ENCODE measurements at regions not wholly inside any gene's neighbourhood (a gene's known extent, or its start where the extent isn't known, plus 50 kb on each side); places are given as distances from the start of the nearest gene placed in this dataset.

DNA sequence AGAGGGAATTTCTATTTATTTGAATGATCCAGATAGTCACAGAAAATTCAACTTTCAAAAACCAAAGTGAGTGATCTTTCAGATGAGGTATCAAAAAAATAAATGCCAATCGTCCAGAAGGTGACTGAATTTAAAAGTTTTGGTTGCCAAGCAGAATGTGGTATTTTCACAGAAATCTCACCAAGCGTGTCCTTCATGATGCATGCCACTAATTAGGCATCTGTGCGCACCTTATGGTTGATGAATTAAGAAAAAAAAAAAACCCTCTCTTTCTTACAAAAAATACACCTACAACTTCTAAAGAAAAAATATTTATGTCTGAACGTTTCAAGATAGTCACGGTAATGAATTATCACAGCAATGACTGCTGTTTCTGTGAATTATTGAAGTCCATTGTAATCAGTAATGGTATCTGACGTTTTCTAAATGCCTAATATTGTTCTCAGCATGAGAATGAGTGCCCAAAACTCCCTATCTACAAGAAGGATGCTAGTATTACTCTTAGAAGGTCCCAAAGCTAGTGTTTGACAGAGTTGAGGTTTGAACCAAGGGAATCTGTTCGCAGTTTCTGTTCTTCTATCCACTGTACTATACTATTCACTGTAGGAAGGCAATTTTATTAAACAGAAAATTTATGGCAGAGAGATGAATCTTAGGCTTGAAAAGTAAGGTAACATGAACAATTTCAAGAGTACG is 219.6 kb upstream of the NETO1 start:
- no peaks in the 10 kb centered on the region for H3K36me3 ChIP-seq (ENCODE audit: control insufficient read depth in 1 of 2, insufficient read depth in 2 of 2, low read length in 2 of 2)

GRCh38 chr18:73079920-73080319 is 212.1 kb upstream of the NETO1 start:
- H3K79me2 ChIP-seq (ENCODE audit: control insufficient read depth, insufficient read depth, low read length, poor library complexity), result no peaks in the 10 kb centered on the region
- no peak overlapping the region for H4K91ac ChIP-seq (ENCODE audit: low read depth, low read length)
- no peaks in the 10 kb centered on the region for H3K27me3 ChIP-seq (ENCODE audit: insufficient read depth, low read length)
- H2AFZ ChIP-seq (ENCODE audit: insufficient read depth, low read length, poor library complexity), result no peak overlapping the region
- no peak overlapping the region for H3K27ac ChIP-seq (ENCODE audit: low read depth, low read length)
- no peak overlapping the region for H3K18ac ChIP-seq (ENCODE audit: low read length)
- no peak overlapping the region for H3K4ac ChIP-seq (ENCODE audit: low read depth, low read length)
- no peak overlapping the region for H3K9ac ChIP-seq (ENCODE audit: low read length)
- H4K12ac ChIP-seq (ENCODE audit: low read depth, low read length), result no peak overlapping the region
- H2BK5ac ChIP-seq (ENCODE audit: low read depth, low read length, poor library complexity), result no peak overlapping the region
- WGBS (ENCODE audit: extremely low coverage, insufficient coverage, insufficient read length), result no CpG with 5 or more reads among the region's 2 CpGs
- H2BK12ac ChIP-seq (ENCODE audit: low read length), result no peak overlapping the region
- H2BK120ac ChIP-seq (ENCODE audit: insufficient read depth, low read length, poor library complexity), result no peak overlapping the region
- no peak overlapping the region for H3K23ac ChIP-seq (ENCODE audit: low read length)
- no peaks in the 10 kb centered on the region for H3K36me3 ChIP-seq (ENCODE audit: control insufficient read depth in 1 of 2, insufficient read depth in 2 of 2, low read length in 2 of 2)
- H3K4me3 ChIP-seq (ENCODE audit: low read depth, low read length), result no peak overlapping the region
- H3K4me2 ChIP-seq (ENCODE audit: low read length), result no peak overlapping the region
- H3K4me1 ChIP-seq (ENCODE audit: control insufficient read depth in 1 of 2, insufficient read depth in 2 of 2, low read length in 2 of 2), result no peaks in the 10 kb centered on the region
- no peak overlapping the region for H4K8ac ChIP-seq (ENCODE audit: low read depth, low read length)
- no peak overlapping the region for H3K14ac ChIP-seq (ENCODE audit: low read length)
- no peak for DNase-seq
- H3K79me1 ChIP-seq (ENCODE audit: low read length), result no peaks in the 10 kb centered on the region
- H3K9me3 ChIP-seq (ENCODE audit: insufficient read depth, low read depth, low read length), result no peaks in the 10 kb centered on the region
- no peak overlapping the region for H2AK5ac ChIP-seq (ENCODE audit: low read length)

More for the DNA sequence above, 219.6 kb upstream of the NETO1 start:
- H3K4ac ChIP-seq (ENCODE audit: low read depth, low read length), result no peak overlapping the region
- no peak overlapping the region for H3K4me2 ChIP-seq (ENCODE audit: low read length)
- H3K9me3 ChIP-seq (ENCODE audit: insufficient read depth, low read depth, low read length), result no peaks in the 10 kb centered on the region
- H4K8ac ChIP-seq (ENCODE audit: low read depth, low read length), result no peak overlapping the region
- no peak overlapping the region for H3K4me3 ChIP-seq (ENCODE audit: low read depth, low read length)
- DNase-seq, result no peak
- no peak overlapping the region for H2AK5ac ChIP-seq (ENCODE audit: low read length)
- no peak overlapping the region for H2BK5ac ChIP-seq (ENCODE audit: low read depth, low read length, poor library complexity)
- no peaks in the 10 kb centered on the region for H3K27me3 ChIP-seq (ENCODE audit: insufficient read depth, low read length)
- H3K18ac ChIP-seq (ENCODE audit: low read length), result no peak overlapping the region
- no peak overlapping the region for H2AFZ ChIP-seq (ENCODE audit: insufficient read depth, low read length, poor library complexity)
- no peak overlapping the region for H4K12ac ChIP-seq (ENCODE audit: low read depth, low read length)
- no CpG with 5 or more reads among the region's 8 CpGs for WGBS (ENCODE audit: extremely low coverage, insufficient coverage, insufficient read length)
- H3K9ac ChIP-seq (ENCODE audit: low read length), result no peak overlapping the region
- no peak overlapping the region for H2BK120ac ChIP-seq (ENCODE audit: insufficient read depth, low read length, poor library complexity)
- no peaks in the 10 kb centered on the region for H3K79me1 ChIP-seq (ENCODE audit: low read length)
- H3K23ac ChIP-seq (ENCODE audit: low read length), result no peak overlapping the region
- no peak overlapping the region for H2BK12ac ChIP-seq (ENCODE audit: low read length)
- H3K27ac ChIP-seq (ENCODE audit: low read depth, low read length), result no peak overlapping the region
- H4K91ac ChIP-seq (ENCODE audit: low read depth, low read length), result no peak overlapping the region
- no peaks in the 10 kb centered on the region for H3K79me2 ChIP-seq (ENCODE audit: control insufficient read depth, insufficient read depth, low read length, poor library complexity)
- H3K14ac ChIP-seq (ENCODE audit: low read length), result no peak overlapping the region
- no peaks in the 10 kb centered on the region for H3K4me1 ChIP-seq (ENCODE audit: control insufficient read depth in 1 of 2, insufficient read depth in 2 of 2, low read length in 2 of 2)

DNA sequence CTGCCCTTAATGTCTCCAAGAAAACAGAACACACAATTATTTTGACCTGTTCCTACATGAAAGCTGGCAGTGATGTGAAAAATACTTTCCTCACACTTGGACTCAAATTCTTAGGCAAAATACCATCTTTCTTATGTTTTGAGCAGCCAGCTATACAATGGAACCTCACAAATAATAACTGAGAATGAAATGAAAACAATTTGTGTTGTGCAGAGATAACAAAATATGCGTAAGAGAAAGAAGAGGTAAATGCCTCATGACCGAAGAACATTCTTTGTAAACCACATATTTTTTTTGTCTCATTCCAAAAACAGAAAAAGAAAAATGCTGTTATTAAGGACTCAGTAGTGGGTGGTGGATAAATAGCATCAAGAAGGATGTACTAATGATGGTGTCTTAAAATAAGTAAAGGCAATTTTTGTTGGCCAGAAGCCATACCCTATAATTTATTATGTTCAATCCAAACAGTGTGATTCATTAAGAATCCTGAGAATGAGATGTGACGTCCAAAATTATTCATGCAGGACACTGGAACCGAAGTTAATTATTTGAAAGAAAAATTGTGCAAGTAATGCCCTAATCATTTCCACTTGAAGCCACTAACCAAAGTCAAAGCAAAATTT is 193.0 kb upstream of the NETO1 start:
- H2BK5ac ChIP-seq (ENCODE audit: low read depth, low read length, poor library complexity), result no peak overlapping the region
- no peaks in the 10 kb centered on the region for H3K79me1 ChIP-seq (ENCODE audit: low read length)
- H3K9me3 ChIP-seq (ENCODE audit: insufficient read depth, low read depth, low read length), result no peaks in the 10 kb centered on the region
- H3K4me3 ChIP-seq (ENCODE audit: low read depth, low read length), result no peak overlapping the region
- no peak overlapping the region for H3K14ac ChIP-seq (ENCODE audit: low read length)
- H4K8ac ChIP-seq (ENCODE audit: low read depth, low read length), result no peak overlapping the region
- H2AK5ac ChIP-seq (ENCODE audit: low read length), result no peak overlapping the region
- no peak overlapping the region for H3K18ac ChIP-seq (ENCODE audit: low read length)
- H2BK120ac ChIP-seq (ENCODE audit: insufficient read depth, low read length, poor library complexity), result no peak overlapping the region
- H3K4me1 ChIP-seq (ENCODE audit: control insufficient read depth in 1 of 2, insufficient read depth in 2 of 2, low read length in 2 of 2), result no peaks in the 10 kb centered on the region
- H3K4ac ChIP-seq (ENCODE audit: low read depth, low read length), result no peak overlapping the region
- no peaks in the 10 kb centered on the region for H3K27me3 ChIP-seq (ENCODE audit: insufficient read depth, low read length)
- no peak overlapping the region for H4K12ac ChIP-seq (ENCODE audit: low read depth, low read length)
- H3K79me2 ChIP-seq (ENCODE audit: control insufficient read depth, insufficient read depth, low read length, poor library complexity), result no peaks in the 10 kb centered on the region
- no peak overlapping the region for H3K27ac ChIP-seq (ENCODE audit: low read depth, low read length)
- H3K36me3 ChIP-seq (ENCODE audit: control insufficient read depth in 1 of 2, insufficient read depth in 2 of 2, low read length in 2 of 2), result no peaks in the 10 kb centered on the region
- no peak overlapping the region for H3K23ac ChIP-seq (ENCODE audit: low read length)
- H2AFZ ChIP-seq (ENCODE audit: insufficient read depth, low read length, poor library complexity), result no peak overlapping the region
- no peak overlapping the region for H3K4me2 ChIP-seq (ENCODE audit: low read length)
- H4K91ac ChIP-seq (ENCODE audit: low read depth, low read length), result no peak overlapping the region
- no peak overlapping the region for H2BK12ac ChIP-seq (ENCODE audit: low read length)
- no peak overlapping the region for H3K9ac ChIP-seq (ENCODE audit: low read length)
- no CpG with 5 or more reads among the region's 4 CpGs for WGBS (ENCODE audit: extremely low coverage, insufficient coverage, insufficient read length)
- no peak for DNase-seq

DNA sequence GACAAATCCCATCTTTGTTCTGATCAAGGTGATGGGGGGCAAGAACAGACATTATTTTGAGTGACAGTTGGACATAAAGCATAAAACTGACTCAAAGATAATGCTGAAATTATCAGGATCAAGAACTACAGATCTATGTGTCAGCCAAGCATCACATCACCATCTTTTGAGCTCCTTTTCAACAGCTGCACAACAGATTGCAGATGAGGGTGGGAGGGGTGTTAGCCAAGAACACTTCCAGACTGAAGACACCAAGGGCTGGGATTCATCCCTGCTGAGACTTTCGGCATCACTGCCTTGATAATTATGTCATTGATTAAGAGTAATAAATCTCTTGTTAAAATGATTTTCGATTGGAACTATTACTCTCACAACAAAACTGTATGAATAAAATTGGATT is 191.5 kb upstream of the NETO1 start:
- Histone ChIP-seq H2AK5ac (ENCODE audit: low read length) (no peak overlapping the region), H3K4ac (ENCODE audit: low read depth, low read length) (no peak overlapping the region), H3K36me3 (ENCODE audit: control insufficient read depth in 1 of 2, insufficient read depth in 2 of 2, low read length in 2 of 2) (no peaks in the 10 kb centered on the region), H2BK120ac (ENCODE audit: insufficient read depth, low read length, poor library complexity) (no peak overlapping the region), H3K4me2 (ENCODE audit: low read length) (no peak overlapping the region), H4K12ac (ENCODE audit: low read depth, low read length) (no peak overlapping the region), H3K79me2 (ENCODE audit: control insufficient read depth, insufficient read depth, low read length, poor library complexity) (no peaks in the 10 kb centered on the region), H4K8ac (ENCODE audit: low read depth, low read length) (no peak overlapping the region), H4K91ac (ENCODE audit: low read depth, low read length) (no peak overlapping the region), H2BK5ac (ENCODE audit: low read depth, low read length, poor library complexity) (no peak overlapping the region), H3K79me1 (ENCODE audit: low read length) (no peaks in the 10 kb centered on the region), H3K27ac (ENCODE audit: low read depth, low read length) (no peak overlapping the region), H3K27me3 (ENCODE audit: insufficient read depth, low read length) (no peaks in the 10 kb centered on the region), H3K23ac (ENCODE audit: low read length) (no peak overlapping the region), H2AFZ (ENCODE audit: insufficient read depth, low read length, poor library complexity) (no peak overlapping the region), H3K18ac (ENCODE audit: low read length) (no peak overlapping the region), H3K9ac (ENCODE audit: low read length) (no peak overlapping the region), H2BK12ac (ENCODE audit: low read length) (no peak overlapping the region), H3K4me1 (ENCODE audit: control insufficient read depth in 1 of 2, insufficient read depth in 2 of 2, low read length in 2 of 2) (no peaks in the 10 kb centered on the region), H3K9me3 (ENCODE audit: insufficient read depth, low read depth, low read length) (no peaks in the 10 kb centered on the region), H3K14ac (ENCODE audit: low read length) (no peak overlapping the region), H3K4me3 (ENCODE audit: low read depth, low read length) (no peak overlapping the region)
- no peak for DNase-seq
- no CpG with 5 or more reads among the region's 2 CpGs for WGBS (ENCODE audit: extremely low coverage, insufficient coverage, insufficient read length)

Measured in trophoblast cell (in vitro differentiated cells and primary cell).